GM12878 (cell line): ENCODE measurements at regions not wholly inside any gene's neighbourhood (a gene's known extent, or its start where the extent isn't known, plus 50 kb on each side); places are given as distances from the start of the nearest gene placed in this dataset.

ENCODE experiments used
- ATAC-seq: fragments of 200-7000 bp; cut with Tn5 transposase; 3 replicates; pipeline ENCODE4 v1.9.1; 2020; ENCODE audit warnings: mild to moderate bottlenecking, moderate library complexity
- BruUV-seq: library from RNA; stranded (reverse); fragments of 400-500 nt; replicated peaks from 2 replicates; lab custom pipeline; 2021; lab: Mats Ljungman, UMichigan
- CTCF ChIA-PET: fragments of 300-600 bp; sonication (Branson Sonifier 250); formaldehyde crosslinking; extraction: SDS; loops from one replicate; lab custom pipeline; 2021; ENCODE audit warnings: inconsistent platforms; lab: Yijun Ruan, JAX
- POLR2A ChIA-PET: fragments of 350-600 bp; formaldehyde crosslinking; extraction: SDS; loops from one replicate; lab custom pipeline; 2021; ENCODE audit warnings: inconsistent platforms; lab: Charles Lee
- RAD21 ChIA-PET: fragments of 300-600 bp; sonication (Branson Sonifier 250); formaldehyde crosslinking; loops from one replicate; lab custom pipeline; 2023; ENCODE audit warnings: antibody characterized with exemption; ENCODE audit not compliant: unreplicated experiment; lab: Charles Lee
- SMC1A ChIA-PET: fragments of 300-600 bp; sonication (Branson Sonifier 250); formaldehyde crosslinking; loops from one replicate; lab custom pipeline; 2023; ENCODE audit not compliant: unreplicated experiment, uncharacterized antibody; lab: Charles Lee
- DNase-seq: peaks from one replicate; pipeline ENCODE4 v3.0.0-alpha.2; 2011; ENCODE audit warnings: low read depth, low spot score
- FAIRE-seq: peaks from 3 replicates; lab custom pipeline; 2011; peaks lifted over from hg19 to GRCh38; lab: Jason Lieb, UNC
- H2AFZ ChIP-seq: 2 replicates; pipeline ENCODE4 v1.6.0; 2011; ENCODE audit warnings: low read depth, low read length, control low read depth; ENCODE audit not compliant: control insufficient read depth
- H3K27ac ChIP-seq: 2 replicates; pipeline ENCODE4 v1.5.1; 2011; ENCODE audit warnings: control low read depth; ENCODE audit not compliant: control insufficient read depth, insufficient read depth
- H3K27me3 ChIP-seq, 2 experiments: replicated peaks in 1 of 2; 2 replicates each; pipeline versions ENCODE4 v1.6.0 to v1.6.1; 2011; ENCODE audit warnings: low read length in 1 of 2; ENCODE audit not compliant: control insufficient read depth in 2 of 2, insufficient read depth in 2 of 2
- H3K36me3 ChIP-seq, 2 experiments: 2 replicates each; pipeline ENCODE4 v1.5.1; 2011; ENCODE audit warnings: low read length in 1 of 2; ENCODE audit not compliant: control insufficient read depth in 2 of 2, insufficient read depth in 2 of 2
- H3K4me1 ChIP-seq: 2 replicates; pipeline ENCODE4 v1.6.1; 2011; ENCODE audit warnings: mild to moderate bottlenecking, low read length, moderate library complexity, mixed read lengths; ENCODE audit not compliant: control insufficient read depth, insufficient read depth
- H3K4me2 ChIP-seq: 2 replicates; pipeline ENCODE4 v1.6.0; 2011; ENCODE audit warnings: control low read depth; ENCODE audit not compliant: control insufficient read depth, insufficient read depth
- H3K4me3 ChIP-seq: fragments of 200-600 bp; sonication (generic); 2 replicates; pipeline ENCODE4 v1.5.1; 2016
- H3K79me2 ChIP-seq: 2 replicates; pipeline ENCODE4 v1.6.0; 2011; ENCODE audit warnings: low read length; ENCODE audit not compliant: control insufficient read depth, insufficient read depth
- H3K9ac ChIP-seq: 2 replicates; pipeline ENCODE4 v1.8.0; 2011; ENCODE audit warnings: low read length, control low read depth, mixed read lengths; ENCODE audit not compliant: control insufficient read depth, insufficient read depth
- H3K9me3 ChIP-seq: replicated peaks from 3 replicates; pipeline ENCODE4 v1.5.1; 2011; ENCODE audit warnings: mild to moderate bottlenecking, low read length; ENCODE audit not compliant: control insufficient read depth, insufficient read depth
- H4K20me1 ChIP-seq: 2 replicates; pipeline ENCODE4 v1.6.0; 2011; ENCODE audit not compliant: control insufficient read depth, insufficient read depth
- ESRRA ChIP-seq: IDR thresholded peaks from 2 replicates; pipeline ENCODE4 v1.6.1; 2012; ENCODE audit warnings: mild to moderate bottlenecking, low read length, improper control_type of control experiment
- FOXM1 ChIP-seq: IDR thresholded peaks from 2 replicates; pipeline ENCODE4 v1.6.1; 2012; ENCODE audit warnings: low read depth, mild to moderate bottlenecking, inconsistent platforms, low read length, moderate library complexity
- MEF2A ChIP-seq: IDR thresholded peaks from 2 replicates; pipeline ENCODE4 v1.6.1; 2011; ENCODE audit warnings: low read depth, mild to moderate bottlenecking, low read length, moderate library complexity; ENCODE audit not compliant: insufficient read depth
- MTA2 ChIP-seq: fragments of 450-650 bp; IDR thresholded peaks from 2 replicates; pipeline ENCODE4 v1.6.1; 2016; ENCODE audit warnings: low read depth, mild to moderate bottlenecking, moderate library complexity
- MYB ChIP-seq: fragments of 150-350 bp; IDR thresholded peaks from 2 replicates; pipeline ENCODE4 v1.6.1; 2014; ENCODE audit warnings: mild to moderate bottlenecking, low read depth, low read length, borderline replicate concordance
- RUNX3 ChIP-seq: IDR thresholded peaks from 2 replicates; pipeline ENCODE4 v1.6.1; 2012; ENCODE audit warnings: low read length, inconsistent platforms
- WGBS: methylation state at CpG from one replicate; pipeline ENCODE4 v1.1.6; 2016; ENCODE audit warnings: low lambda C conversion rate; ENCODE audit not compliant: insufficient replicate concordance, insufficient coverage; ENCODE audit errors: missing lambda C conversion rate; 5-methylcytosine and 5-hydroxymethylcytosine counted together
- in situ Hi-C: fragments of 300-500 bp; cut with MboI; formaldehyde crosslinking; loops from 9 replicates; pipeline ENCODE4 v1.14.3; 2018; ENCODE audit warnings: mixed read lengths
- intact Hi-C: fragments of 100-400 bp; cut with micrococcal nuclease; formaldehyde crosslinking; loops from one replicate; pipeline ENCODE4 v1.14.2; 2022; ENCODE audit not compliant: unreplicated experiment
- TF ChIP-seq, protein P1 (sequence below): fragments of 450-650 bp; IDR thresholded peaks from 2 replicates; pipeline ENCODE4 v1.6.1; 2016; ENCODE audit warnings: mild to moderate bottlenecking
- TF ChIP-seq, protein P2 (sequence below): IDR thresholded peaks from 2 replicates; pipeline ENCODE4 v1.6.1; 2012; ENCODE audit warnings: low read depth, low read length, improper control_type of control experiment

DNA sequence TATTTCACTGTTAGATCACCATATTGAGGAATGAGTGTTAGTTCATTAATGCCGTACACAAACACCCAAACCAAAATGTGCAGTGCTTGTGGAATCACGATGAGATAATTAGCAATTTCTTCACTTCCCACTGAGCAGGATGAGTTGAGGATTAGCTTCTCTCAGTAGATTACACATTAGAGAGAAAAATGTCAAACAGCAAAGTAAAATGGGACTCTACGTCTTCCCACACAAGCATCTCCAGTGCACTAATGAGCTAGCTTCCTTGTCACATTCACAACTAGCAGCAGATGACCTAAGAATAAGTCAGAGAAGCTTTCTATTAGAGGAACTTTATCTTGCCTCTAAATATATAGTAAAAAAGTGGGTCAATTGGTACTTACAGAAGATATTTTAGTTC, 926.9 kb downstream of the TSN start:
- H3K36me3 ChIP-seq = no peaks in the 10 kb centered on the region
- no peak overlapping the region for H2AFZ ChIP-seq
- ATAC-seq (no peak), DNase-seq (no peak), FAIRE-seq (no peak)
- no peaks in the 10 kb centered on the region; the same call in 2 of the 3 replicates for H3K9me3 ChIP-seq
- ChIA-PET POLR2A (interaction anchor here (0.8 to 1.4 kb wide), 2 partner anchors 22 to 51 kb away, joined by 3 to 4 read pairs; no protein-coding TSS in a partner anchor), RAD21 (interaction anchor here (1.0 to 2.7 kb wide), 9 partner anchors 9 to 342 kb away, joined by 3 to 25 read pairs (median 3); no protein-coding TSS in a partner anchor), SMC1A (interaction anchor here (0.8 to 4.3 kb wide), 18 partner anchors 8 to 218 kb away, joined by 3 to 33 read pairs (median 4); no protein-coding TSS in a partner anchor), CTCF (interaction anchor here (1.1 to 1.9 kb wide), 8 partner anchors 9 to 73 kb away, joined by 3 to 7 read pairs (median 4); no protein-coding TSS in a partner anchor)
- TF ChIP-seq MEF2A (no peak), ESRRA (no peak), MTA2 (peak; percentile 60), FOXM1 (no peak)
- no peak overlapping the region for H3K4me3 ChIP-seq
- H3K27ac ChIP-seq = no peak overlapping the region
- BruUV-seq = no TSS peak
- H3K9ac ChIP-seq = no peak overlapping the region
- 20% methylated on average over 3 of the region's 3 CpGs for WGBS
- no peaks in the 10 kb centered on the region for H3K27me3 ChIP-seq
- H3K4me2 ChIP-seq = no peak overlapping the region
- no peaks in the 10 kb centered on the region for H4K20me1 ChIP-seq
- in situ Hi-C loops (no loop called here), intact Hi-C loops (no loop called here)
- no peaks in the 10 kb centered on the region for H3K79me2 ChIP-seq
- no peaks in the 10 kb centered on the region for H3K4me1 ChIP-seq

DNA sequence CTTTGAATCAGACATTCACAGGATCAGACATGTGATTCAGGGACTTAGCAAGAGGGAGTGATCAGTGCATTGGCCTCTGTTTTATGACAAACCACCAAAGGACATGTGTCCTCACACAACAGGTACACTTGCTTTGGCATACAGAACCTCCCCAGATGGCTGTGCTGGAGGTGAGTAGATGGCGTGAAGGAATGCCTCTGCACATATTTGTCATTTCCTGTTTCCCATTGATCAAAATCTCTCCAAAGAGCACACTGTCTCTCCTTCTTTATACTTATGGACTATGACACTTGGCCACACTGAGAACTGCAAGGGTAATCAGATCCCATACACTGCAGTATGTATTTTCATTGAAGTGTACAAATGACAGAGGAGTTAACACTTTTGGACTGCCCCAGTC, 927.6 kb downstream of the TSN start:
- POLR2A ChIA-PET = no interaction called here
- intact Hi-C loops = no loop called here
- H3K4me3 ChIP-seq = no peak overlapping the region

More for the DNA sequence above, 927.6 kb downstream of the TSN start:
- H3K79me2 ChIP-seq = no peaks in the 10 kb centered on the region
- TF ChIP-seq MYB = no peak
- peak; percentile 7; the same call in 1 of the 2 replicates for TF ChIP-seq RUNX3
- TF ChIP-seq, protein P1, sequence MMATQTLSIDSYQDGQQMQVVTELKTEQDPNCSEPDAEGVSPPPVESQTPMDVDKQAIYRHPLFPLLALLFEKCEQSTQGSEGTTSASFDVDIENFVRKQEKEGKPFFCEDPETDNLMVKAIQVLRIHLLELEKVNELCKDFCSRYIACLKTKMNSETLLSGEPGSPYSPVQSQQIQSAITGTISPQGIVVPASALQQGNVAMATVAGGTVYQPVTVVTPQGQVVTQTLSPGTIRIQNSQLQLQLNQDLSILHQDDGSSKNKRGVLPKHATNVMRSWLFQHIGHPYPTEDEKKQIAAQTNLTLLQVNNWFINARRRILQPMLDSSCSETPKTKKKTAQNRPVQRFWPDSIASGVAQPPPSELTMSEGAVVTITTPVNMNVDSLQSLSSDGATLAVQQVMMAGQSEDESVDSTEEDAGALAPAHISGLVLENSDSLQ = no peak
- TF ChIP-seq, protein P2, sequence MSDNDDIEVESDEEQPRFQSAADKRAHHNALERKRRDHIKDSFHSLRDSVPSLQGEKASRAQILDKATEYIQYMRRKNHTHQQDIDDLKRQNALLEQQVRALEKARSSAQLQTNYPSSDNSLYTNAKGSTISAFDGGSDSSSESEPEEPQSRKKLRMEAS = no peak
- ChIA-PET SMC1A (interaction anchor here (1.0 to 4.3 kb wide), 5 partner anchors 22 to 166 kb away, joined by 4 to 33 read pairs (median 6); no protein-coding TSS in a partner anchor), RAD21 (interaction anchor here (1.4 to 2.7 kb wide), 5 partner anchors 22 to 71 kb away, joined by 3 to 25 read pairs (median 6); no protein-coding TSS in a partner anchor), CTCF (interaction anchor here (1.3 kb wide), 1 partner anchor 74 kb away, joined by 3 read pairs; no protein-coding TSS in a partner anchor)
- no peak overlapping the region for H3K9ac ChIP-seq
- FAIRE-seq = no peak
- no peak for DNase-seq
- no peaks in the 10 kb centered on the region for H4K20me1 ChIP-seq
- no peak overlapping the region for H3K27ac ChIP-seq
- in situ Hi-C loops = no loop called here
- no peaks in the 10 kb centered on the region for H3K27me3 ChIP-seq
- H3K36me3 ChIP-seq = no peaks in the 10 kb centered on the region
- H3K4me2 ChIP-seq = no peak overlapping the region
- no peak for ATAC-seq
- BruUV-seq = no TSS peak
- 72% methylated on average over 1 of the region's 1 CpG for WGBS
- no peaks in the 10 kb centered on the region for H3K4me1 ChIP-seq
- no peak overlapping the region for H2AFZ ChIP-seq
- H3K9me3 ChIP-seq = no peaks in the 10 kb centered on the region; the same call in 2 of the 3 replicates
